ENCODE measurements at regions not wholly inside any gene's neighbourhood (a gene's known extent, or its start where the extent isn't known, plus 50 kb on each side); places are given as distances from the start of the nearest gene placed in this dataset.

DNA sequence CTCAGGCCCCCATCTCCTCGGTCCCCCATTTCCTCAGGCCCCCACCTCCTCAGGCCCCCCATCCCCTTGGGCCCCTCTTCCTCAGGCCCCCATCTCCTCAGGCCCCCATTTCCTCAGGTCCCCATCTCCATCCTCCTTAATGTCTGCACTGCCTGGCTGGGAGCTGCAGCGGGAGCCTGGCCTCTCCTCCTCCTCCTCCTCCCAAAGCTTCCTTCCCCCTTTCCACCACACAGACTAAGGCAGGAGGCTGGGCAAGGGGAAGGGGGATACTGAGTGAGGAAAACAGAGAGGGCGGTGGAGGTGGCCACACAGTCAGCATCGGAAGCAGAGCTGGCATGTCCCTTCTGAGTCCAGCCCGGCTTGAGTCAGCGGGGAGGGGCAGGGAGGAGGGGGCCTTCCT, 122.6 kb upstream of the RPS6KA2 start:
- DNase-seq, result no peak

DNA sequence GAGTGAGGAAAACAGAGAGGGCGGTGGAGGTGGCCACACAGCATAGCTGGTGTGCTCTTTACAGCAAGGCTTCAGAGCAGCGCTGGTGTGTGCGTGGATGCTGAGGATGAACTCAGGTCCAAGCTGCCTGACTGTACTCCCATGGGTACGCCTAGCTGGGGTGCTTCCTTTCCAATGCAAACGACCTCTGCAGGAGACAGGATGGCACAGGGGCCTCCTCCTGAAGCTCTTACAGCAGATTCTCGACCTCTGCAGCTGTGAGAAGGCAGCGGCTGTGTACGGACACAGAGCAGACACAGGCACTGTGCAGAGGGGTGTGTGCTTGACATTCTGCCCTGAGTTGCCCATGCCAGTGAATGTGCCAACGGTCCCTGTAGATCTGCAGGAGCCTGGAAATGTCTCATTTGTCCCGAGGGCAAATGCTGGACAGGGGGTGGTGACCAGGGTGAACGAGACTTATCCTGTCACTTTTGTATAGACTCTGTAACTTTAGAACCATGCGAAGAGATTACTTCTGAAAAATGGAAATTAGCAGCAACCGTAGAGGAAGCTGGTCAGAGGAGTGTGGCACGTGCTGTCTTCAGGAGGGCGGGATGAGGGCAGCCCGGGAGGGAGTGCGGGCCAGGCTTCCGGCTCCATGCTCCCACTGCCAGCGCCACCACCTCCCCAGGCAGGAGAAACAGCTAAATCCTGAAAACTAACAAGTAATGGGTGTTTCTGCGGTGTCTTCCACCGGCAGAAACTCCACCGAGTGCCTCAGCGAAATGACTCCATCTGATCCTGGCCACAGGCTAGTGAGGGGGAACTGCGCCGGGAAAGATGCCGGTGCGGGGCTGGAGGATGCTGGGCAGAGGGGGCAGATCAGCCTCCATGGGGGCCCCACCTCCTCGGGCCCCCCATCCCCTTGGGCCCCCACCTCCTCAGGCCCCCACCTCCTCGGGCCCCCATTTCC, 120.9 kb upstream of the RPS6KA2 start:
- no peak for DNase-seq

DNA sequence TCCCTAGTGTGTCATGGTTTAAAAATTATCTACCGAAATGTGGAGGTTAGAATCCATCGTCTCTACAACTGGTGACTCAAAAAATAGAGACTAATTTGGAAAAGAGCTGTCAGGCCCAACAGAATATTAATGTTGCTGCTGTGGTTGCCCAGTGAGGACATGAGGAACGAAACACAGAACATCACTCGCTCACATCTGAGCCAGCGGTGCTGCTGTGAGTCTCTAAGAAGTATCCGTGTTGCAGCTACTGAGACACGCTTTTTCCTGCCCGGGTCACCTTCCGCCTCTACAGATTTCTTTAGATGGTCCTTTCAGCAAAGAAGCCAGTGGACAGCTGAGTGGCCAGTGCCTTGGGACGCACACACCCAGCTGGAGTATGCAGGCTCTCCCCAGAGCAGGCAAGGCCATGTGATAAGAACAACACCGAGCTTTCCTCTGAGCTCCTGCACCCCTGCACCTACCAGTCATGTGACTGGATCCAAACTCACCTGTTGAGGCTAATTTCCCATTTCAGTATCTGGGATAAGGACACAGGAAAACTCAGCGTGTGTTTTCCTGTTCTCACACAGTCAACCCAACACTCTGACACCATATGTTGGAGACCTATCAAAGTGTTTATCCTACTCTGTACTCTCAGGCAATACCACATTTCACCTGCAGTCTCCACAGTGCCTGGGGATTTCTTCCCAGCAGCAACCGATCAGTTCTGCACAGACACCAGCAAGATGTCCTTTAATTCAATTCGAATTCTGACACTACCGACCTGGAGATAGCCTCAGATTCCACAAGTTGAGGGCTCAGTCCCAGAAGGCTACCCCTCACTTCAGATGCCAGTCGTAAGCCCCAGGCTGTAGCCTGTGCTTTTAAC, 119.0 kb upstream of the RPS6KA2 start:
- no peak for DNase-seq

DNA sequence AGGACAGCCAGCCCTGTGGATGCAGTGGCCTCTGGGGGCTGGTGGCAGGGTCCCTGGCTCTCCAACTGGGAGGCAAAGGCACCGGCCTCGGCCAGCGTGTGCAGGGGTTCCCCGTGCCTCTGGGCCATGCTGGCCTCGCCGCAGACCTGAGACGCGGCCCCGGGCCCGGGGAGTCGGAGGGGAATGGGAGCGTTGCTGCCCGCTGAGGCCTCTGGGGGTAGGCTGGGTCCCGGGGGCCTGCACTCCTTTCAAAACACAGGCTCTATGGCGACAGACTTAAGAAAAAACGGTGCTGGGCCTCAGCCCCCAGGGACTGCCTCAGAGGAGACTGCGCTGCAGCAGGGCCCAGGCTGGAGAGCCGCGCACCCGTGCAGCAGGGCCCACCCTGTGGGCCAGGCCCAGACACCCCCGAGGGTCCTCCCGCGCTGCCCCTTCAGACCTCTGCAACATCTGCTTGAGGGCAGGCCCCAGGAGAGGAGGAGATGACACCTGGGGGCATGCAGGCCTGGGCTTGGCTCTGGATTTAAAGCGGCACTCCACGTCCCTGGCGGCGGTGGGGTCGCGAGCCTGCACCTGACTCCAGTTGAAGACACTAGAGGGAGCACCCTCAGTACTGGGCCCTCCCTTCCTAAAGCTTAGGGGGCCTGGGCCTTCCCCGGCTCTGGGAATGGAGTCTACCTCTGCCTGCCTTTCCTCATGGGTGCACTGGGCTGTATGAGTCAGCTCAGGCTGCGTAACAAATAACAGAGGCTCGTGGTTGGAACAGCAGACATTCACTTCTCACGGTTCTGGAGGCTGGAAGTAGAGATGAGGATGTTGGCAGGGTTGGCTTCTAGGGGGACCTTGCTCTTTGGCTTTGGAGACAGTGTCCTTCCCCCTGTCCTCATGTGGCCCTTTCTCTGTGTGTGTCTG, 117.4 kb upstream of the RPS6KA2 start:
- no peak for DNase-seq

DNA sequence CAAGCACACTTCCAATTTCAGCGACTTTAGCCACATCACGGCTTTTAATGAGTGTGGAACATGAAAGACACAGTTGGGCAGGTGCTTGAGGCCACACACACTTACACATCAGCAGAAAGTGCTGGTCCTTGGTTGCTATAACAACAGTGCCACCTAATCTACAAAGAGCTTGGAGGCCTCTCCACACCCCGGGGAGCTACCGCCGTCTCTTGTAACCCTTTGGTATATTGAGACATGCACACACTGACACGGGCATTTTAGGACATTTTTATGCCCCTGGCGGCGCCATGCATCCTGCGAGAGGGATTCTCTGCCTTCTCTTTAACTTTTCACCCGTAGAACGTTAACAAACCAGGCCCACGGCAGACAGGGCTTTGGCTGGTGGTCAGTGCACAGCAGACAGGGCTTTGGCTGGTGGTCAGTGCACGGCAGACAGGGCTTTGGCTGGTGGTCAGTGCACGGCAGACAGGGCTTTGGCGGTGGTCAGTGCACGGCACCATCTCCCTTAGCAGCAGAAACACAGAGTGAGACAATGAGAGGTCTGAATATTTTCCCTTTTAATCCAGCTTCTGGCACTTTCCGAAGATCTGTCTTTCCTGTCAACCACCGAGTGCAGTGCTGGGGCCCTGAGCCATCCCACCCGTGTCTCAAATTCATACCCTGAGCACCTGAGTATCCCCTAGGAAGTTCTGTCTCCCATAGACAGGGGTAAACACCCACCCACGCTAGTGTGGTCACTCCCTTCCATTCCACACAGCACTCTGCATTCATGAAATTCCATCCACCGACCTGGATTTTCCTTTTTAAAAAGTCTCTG, 116.6 kb upstream of the RPS6KA2 start:
- no peak for DNase-seq

DNA sequence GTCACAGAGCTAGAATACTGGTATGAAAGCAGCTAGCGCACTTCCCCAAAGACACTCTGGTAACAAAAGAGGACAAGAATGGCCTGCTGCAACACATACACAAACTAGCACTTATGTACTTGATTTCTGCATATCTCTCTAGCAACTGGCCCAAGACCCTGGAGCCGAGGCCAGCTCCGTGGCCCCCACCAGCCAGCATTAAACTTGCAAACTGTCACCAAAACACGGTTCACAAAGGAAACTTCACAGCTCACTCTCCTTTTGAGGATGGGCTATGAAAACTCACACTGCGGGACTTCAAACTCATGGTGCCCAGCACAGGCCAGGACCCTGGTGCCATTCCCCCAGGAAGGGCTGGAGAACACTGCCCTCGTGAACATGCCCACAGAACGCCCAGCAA, 115.9 kb upstream of the RPS6KA2 start:
- no peak for DNase-seq

DNA sequence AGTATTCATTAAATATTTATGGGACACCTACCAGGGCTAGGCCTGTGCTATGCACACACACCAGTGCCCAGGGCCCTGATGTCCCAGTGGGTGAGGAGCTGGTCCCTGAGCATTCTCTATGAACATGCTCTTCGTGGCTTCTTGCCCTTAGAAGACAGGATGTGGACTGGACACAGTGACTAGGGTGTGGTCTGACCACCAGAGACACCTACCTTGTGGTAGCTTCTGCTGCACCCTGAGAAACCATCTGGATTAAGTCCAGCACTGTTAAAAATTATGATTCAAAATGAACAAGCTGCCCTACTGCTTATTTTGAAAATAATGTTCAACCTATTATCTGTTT, 112.9 kb upstream of the RPS6KA2 start:
- DNase-seq, result no peak

DNA sequence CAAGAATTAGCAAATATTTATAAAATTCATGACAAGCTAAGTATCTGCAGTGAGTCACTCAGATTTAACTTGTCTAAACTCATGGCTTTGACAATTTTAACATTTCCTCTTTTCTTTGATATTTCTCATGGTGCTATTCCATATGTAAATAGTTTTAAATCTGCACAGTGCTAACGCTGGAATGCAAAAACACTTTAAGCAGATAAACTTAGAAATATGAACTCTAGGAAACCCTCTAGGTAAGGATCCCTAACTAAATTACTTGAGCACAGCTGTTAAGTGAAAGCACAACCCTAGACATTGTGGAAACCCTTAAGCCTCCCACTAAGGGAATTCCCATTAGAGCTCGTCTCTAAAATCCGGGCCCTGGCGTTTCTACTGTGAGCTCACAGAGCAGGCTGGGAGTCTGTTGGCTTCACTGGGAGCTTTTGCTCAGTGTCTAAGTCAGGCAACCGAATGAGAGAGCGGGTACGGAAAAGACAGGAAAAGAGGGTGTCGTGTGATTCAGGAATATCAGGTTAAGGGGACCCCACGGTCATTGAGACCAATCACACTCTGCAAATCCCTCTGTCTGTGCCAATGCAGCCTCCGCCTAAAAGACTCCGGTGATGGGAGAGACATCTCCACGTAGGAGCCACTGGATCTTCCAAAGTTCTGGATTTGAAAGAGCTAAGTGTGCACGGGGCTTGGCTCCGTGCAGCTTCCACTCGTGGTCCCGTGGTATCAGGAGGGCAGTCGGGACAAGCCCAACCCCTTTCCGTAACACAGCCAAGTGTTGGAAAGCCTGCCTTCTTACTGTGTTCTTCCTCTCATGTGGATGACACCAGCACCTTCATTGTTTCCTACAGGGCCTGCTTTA, 112.3 kb upstream of the RPS6KA2 start:
- DNase-seq, result no peak

DNA sequence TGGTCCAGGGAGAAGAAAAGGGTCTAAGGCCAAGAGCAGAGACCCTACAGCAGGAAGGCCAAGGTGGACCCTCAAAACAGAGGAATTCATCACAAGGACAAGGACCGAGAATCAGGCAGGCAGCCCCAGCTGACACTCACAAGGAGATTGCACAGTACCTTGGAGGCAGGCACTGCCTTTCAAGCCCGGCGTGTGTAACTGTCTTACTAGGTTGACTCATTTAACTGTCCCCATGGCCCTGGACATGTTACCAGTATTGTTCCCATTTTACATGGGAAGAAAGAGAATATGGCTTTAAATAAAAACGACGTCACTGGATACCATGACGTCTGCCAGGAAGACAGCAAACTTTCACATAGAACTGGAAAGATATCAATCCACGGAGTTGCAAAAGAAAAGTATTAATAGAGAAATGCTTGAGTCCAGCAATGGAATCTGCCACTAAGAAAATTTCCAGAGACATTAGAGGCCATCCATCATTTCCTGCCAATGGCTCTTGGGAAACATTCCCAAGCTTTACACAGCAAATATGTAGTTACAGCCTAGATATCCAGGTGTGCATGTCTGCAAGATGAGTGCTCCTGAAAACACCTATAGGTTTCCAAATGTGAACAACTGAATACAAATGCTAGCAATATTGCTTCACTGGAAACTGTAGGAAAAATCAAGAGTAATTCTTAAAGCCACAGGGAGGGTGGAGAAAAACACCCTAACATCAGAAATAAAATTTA, 111.5 kb upstream of the RPS6KA2 start:
- DNase-seq, result no peak

DNA sequence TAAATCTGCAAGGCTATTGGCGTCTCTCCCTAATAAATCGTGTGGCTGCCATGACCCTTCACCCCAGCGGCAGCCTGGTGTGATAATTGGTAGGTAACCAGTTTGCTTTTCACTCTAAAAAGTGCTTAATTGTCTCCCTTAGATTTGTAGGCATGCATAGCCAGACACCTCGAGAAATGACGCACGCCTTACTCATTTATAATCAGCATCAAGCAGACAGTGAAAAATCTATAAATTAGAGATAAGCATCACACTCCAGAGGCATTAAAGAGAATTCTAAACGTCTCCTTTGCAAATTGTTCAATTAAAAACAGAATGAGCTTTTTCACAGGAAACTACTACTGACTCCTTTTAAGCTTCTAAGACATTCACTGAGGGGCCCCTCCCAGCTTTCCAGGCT, 110.2 kb upstream of the RPS6KA2 start:
- DNase-seq, result no peak

DNA sequence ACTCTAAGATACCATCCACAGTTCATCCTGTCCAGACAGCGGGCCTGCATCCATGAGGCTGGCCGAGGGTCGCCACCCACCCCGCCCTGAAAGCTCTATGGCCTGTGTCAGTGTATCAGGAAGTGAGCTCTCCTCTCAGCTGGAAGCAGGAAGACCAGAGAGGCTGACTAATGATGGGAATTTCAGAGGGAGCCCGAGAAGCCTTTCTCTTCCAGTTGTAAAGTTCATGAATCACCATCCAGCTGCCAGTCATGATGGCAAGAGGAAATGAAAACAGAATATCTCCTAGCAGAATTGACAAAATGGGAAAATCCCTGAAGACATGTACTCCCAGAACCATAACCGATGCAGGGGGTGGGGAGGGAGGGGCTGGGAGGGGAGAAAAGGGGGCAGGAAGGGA, 109.6 kb upstream of the RPS6KA2 start:
- DNase-seq, result no peak

DNA sequence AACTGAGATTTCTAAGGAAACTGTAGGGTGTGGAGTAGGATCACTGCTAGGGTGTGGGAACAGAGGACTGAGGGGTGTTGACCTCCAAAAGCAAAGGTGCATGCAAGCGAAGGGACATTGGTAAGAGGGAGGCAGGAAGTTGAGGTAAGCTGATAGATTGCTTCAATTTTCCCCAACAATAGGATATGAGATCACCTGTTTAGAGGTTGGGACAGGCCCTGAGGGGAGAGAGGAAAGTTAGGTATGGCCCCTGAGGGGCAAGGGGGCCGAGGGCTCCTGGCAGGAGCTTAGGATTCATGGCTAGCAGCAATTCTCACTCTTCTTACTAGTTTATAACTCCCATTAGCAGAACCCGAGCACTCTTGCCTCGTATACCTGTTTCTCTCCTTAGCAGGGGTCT, 106.8 kb upstream of the RPS6KA2 start:
- DNase-seq, result no peak

DNA sequence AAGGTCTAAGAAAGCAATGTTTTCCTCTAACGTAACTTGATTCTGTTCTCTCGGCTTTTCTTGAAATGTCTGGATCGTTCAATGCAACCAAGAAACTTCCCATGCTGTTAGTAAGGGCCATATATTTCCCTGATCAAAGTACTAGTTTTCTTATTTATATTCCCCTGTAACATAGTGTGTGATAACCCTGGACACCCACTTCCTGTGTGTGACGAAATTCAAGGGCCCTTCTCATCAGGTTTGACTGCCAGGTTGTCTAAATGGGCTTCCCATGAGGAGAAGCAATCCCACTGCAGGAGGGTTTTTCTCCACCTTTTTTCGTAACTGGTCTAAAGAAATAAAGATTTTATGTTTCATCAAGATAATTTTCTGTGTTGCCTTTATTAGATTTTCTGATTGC, 102.6 kb upstream of the RPS6KA2 start:
- DNase-seq, result no peak

DNA sequence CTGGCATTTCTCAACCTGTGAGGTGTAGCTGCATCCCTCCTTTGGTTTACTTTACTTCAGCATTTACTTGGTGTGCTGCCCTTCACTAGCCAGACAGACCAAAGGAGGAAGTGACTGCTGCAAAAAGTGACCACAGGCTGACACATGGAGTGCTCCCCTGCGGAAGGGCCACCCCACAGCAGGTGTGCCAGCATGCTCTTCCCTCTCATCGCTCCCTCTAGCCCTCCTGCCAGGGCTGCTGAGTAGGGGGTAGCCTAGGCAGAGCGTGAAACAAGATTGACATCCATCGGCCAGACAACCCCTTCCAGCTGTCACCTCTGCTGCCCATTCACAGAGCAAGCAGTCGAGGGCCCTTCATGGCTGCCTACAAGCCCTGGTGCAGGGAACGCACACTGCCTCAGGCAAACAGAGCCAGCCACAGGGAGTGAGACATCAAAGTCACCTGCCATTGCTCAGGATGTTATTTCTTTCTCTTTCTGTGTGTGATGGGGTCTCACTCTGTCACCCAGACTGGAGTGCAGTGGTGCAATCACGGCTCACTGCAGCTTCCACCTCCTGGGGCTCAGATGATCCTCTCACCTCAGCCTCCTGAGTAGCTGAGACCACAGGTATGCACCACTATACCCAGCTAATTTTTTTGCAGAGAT, 102.0 kb upstream of the RPS6KA2 start:
- DNase-seq, result no peak

DNA sequence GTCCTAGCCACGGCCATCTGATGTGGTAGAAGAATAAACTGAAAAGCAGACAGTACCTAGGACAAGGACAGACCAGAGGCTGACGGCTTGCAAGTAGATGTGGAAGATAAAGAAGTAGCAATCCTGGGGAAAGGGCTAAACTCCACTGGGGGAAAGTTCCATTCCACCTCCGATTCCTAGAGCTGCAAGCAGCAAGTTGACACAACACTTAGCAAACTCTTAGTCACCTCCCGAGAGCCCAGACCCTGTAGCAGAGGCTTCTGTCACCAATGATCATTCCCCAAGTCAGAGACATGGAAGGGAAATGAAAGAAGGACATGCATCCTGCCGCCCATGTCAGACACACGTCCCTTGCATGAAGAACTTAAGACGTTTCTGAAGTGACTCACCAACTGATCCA, 99.2 kb upstream of the RPS6KA2 start:
- DNase-seq, result no peak

DNA sequence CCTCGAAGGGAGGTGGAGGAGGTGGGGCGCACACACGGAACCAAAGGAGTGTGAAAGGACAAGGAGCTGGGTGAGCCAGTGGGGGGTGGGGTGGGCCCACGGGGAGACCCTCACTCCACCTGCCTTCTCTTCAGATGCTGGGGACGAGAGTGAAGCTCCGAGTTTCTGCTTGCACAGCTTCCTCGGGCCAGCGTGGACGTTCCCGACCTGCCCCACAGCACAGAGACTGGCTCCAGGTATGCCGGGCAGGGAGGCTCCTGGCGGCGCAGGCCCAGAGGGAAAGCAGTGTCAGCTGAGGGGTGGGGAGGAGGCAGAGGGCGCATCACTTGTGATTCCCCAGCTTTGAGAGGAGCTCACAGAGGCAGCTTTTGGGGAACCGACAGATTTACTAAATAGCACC, 98.5 kb upstream of the RPS6KA2 start:
- no peak for DNase-seq

DNA sequence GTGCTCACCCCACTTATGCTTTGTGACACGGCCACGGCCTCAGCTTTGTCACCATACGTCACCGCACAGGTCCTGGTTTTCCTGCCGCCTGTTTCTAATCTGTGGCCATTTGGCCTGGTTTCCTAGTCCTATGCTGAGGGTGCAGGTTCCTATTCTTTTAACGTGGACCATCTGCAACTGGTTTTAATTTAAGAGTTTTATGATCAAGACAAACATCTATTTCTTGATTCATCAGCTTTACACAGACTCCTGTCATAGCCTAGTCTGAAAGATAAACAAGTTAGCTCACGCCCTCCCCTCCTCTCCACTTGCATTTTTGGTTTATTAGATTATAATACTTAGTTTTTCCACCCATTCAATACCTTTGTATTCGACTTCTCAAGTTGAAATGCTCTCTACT, 97.5 kb upstream of the RPS6KA2 start:
- DNase-seq, result no peak

DNA sequence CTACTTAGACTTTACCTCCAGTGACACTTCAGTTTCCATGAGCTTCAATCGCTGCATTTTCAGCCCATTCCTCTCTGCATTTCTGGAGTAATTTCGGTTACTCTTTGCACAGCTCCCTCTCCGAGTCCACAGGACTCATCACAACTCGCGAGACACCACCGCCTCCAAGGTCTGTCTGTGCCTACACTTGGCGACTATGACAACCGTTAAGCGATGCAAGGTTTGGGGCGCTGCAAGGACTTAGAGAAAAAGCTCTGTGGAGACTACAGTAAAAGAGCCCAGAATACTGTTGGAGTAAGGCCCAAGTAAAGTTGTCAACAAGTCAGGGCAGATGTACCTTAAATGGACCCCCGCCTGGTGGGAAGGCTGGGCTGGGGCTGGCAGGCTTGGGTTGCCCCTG, 95.7 kb upstream of the RPS6KA2 start:
- DNase-seq, result no peak

DNA sequence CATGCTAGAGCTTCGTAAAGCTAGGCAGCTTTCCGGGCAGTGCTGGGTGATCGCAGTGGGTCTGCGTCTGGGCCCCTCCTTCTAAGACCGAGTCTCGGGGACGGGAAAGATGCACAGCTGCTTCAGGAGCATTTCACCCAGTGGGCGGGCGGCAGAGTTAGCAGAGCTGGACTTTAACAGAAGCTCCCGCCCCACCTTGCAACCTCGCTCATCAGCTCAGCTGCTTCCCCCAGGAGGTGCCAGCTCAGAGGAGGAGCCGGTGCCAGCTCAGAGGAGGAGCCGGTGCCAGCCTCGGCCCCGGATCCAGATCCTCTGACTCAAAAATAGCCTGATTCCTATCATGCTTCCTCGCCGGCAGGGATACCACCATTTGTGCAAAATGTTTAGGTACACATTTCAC, 94.5 kb upstream of the RPS6KA2 start:
- DNase-seq, result no peak

DNA sequence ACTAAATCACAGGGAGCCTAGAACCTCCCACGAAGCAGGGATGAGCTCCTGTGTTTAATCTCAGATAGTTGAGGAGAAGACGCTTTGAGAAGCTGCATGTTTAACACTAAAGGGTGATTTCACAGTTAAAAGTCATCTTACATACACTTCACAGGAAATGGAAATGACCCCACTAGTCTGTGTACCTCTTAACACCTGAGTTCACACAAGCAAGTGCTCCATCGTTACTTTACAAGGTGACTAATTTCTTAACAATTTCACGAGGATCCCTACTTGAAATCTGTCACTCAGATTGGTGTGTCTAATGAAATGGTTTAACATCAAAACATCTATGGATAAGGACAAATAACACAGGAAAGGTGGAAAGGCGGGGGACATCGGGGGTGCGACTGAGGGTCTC, 93.8 kb upstream of the RPS6KA2 start:
- no peak for DNase-seq
